IMR-90 (cell line): ENCODE measurements at regions not wholly inside any gene's neighbourhood (a gene's known extent, or its start where the extent isn't known, plus 50 kb on each side); places are given as distances from the start of the nearest gene placed in this dataset.

Experiments
- POLR2A ChIP-seq: IDR thresholded peaks from 2 replicates; pipeline ENCODE4 v1.6.1; 2012; ENCODE audit warnings: mild to moderate bottlenecking, low read depth, low read length
- TF ChIP-seq, protein P1 (sequence below): fragments of 150-350 bp; IDR thresholded peaks from 2 replicates; pipeline ENCODE4 v1.6.1; 2016; ENCODE audit warnings: low read depth, mild to moderate bottlenecking, low read length, moderate library complexity, borderline replicate concordance
- TF ChIP-seq, protein P2 (sequence below): conservative IDR thresholded peaks from 2 replicates; pipeline ENCODE4 v1.5.1; 2012; ENCODE audit warnings: mild to moderate bottlenecking, low read depth, low read length, improper control_type of control experiment

DNA sequence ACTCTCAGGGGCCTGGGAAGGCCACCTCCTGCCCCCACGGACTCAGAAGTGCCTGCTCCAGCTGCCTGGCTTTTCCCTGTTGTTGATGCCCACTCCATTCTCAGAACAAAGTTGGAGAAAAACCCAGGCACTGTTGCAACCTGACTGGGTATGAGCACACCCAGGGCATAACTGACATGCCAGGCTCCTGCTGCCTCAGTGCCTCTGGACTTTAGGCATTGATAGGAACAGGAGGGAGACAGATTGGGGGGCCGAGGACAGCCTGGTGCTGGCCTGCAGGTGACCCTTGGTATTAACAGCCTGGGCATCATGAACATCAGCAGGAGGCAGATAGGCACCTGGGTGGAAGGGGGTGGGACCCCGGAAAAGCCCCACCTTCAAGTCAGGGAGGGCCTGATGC, 685.9 kb upstream of the CDH10 start:
- TF ChIP-seq, protein P1, sequence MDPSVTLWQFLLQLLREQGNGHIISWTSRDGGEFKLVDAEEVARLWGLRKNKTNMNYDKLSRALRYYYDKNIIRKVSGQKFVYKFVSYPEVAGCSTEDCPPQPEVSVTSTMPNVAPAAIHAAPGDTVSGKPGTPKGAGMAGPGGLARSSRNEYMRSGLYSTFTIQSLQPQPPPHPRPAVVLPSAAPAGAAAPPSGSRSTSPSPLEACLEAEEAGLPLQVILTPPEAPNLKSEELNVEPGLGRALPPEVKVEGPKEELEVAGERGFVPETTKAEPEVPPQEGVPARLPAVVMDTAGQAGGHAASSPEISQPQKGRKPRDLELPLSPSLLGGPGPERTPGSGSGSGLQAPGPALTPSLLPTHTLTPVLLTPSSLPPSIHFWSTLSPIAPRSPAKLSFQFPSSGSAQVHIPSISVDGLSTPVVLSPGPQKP, result no peak
- TF ChIP-seq POLR2A, result no peak
- TF ChIP-seq, protein P2, sequence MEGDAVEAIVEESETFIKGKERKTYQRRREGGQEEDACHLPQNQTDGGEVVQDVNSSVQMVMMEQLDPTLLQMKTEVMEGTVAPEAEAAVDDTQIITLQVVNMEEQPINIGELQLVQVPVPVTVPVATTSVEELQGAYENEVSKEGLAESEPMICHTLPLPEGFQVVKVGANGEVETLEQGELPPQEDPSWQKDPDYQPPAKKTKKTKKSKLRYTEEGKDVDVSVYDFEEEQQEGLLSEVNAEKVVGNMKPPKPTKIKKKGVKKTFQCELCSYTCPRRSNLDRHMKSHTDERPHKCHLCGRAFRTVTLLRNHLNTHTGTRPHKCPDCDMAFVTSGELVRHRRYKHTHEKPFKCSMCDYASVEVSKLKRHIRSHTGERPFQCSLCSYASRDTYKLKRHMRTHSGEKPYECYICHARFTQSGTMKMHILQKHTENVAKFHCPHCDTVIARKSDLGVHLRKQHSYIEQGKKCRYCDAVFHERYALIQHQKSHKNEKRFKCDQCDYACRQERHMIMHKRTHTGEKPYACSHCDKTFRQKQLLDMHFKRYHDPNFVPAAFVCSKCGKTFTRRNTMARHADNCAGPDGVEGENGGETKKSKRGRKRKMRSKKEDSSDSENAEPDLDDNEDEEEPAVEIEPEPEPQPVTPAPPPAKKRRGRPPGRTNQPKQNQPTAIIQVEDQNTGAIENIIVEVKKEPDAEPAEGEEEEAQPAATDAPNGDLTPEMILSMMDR, result no peak
